Gastroesophageal sphincter (tissue), 3 donors: ENCODE measurements at regions not wholly inside any gene's neighbourhood (a gene's known extent, or its start where the extent isn't known, plus 50 kb on each side); places are given as distances from the start of the nearest gene placed in this dataset.

ENCODE experiments used
- EP300 ChIP-seq: sonication (generic); formaldehyde crosslinking; IDR thresholded peaks from one replicate; pipeline ENCODE4 v1.6.1; 2017; ENCODE audit warnings: antibody characterized with exemption, mild to moderate bottlenecking
- POLR2A ChIP-seq, 2 donors: fragments of 450-650 bp; IDR thresholded peaks; one replicate each; pipeline ENCODE4 v1.6.1; 2017; ENCODE audit warnings: antibody characterized with exemption in 2 of 2, mild to moderate bottlenecking in 2 of 2, moderate library complexity in 1 of 2
- POLR2AphosphoS5 ChIP-seq: sonication (generic); formaldehyde crosslinking; IDR thresholded peaks from one replicate; pipeline ENCODE4 v1.6.1; 2017; ENCODE audit warnings: antibody characterized with exemption
- TF ChIP-seq, protein P1 (sequence below), 4 experiments: fragments of 200-600 bp in 2 of 4; fragments of 450-650 bp in 2 of 4; sonication (generic) in 1 of 4; IDR thresholded peaks; one replicate each; pipeline ENCODE4 v1.5.1; 2017 to 2019; ENCODE audit warnings: antibody characterized with exemption in 4 of 4, mild to moderate bottlenecking in 2 of 4, moderate library complexity in 2 of 4

- TF ChIP-seq EP300 = no peak
- TF ChIP-seq, protein P1, sequence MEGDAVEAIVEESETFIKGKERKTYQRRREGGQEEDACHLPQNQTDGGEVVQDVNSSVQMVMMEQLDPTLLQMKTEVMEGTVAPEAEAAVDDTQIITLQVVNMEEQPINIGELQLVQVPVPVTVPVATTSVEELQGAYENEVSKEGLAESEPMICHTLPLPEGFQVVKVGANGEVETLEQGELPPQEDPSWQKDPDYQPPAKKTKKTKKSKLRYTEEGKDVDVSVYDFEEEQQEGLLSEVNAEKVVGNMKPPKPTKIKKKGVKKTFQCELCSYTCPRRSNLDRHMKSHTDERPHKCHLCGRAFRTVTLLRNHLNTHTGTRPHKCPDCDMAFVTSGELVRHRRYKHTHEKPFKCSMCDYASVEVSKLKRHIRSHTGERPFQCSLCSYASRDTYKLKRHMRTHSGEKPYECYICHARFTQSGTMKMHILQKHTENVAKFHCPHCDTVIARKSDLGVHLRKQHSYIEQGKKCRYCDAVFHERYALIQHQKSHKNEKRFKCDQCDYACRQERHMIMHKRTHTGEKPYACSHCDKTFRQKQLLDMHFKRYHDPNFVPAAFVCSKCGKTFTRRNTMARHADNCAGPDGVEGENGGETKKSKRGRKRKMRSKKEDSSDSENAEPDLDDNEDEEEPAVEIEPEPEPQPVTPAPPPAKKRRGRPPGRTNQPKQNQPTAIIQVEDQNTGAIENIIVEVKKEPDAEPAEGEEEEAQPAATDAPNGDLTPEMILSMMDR (IDR thresholded peaks at IDR 0.05) = no peak
- no peak for TF ChIP-seq POLR2A (IDR thresholded peaks at IDR 0.05)
- TF ChIP-seq POLR2AphosphoS5 = no peak
Observed at GRCh38 chr14:22096514-22096895, 422.9 kb upstream of the OR4E1 start.
